ENCODE measurements at regions not wholly inside any gene's neighbourhood (a gene's known extent, or its start where the extent isn't known, plus 50 kb on each side); places are given as distances from the start of the nearest gene placed in this dataset.

DNA sequence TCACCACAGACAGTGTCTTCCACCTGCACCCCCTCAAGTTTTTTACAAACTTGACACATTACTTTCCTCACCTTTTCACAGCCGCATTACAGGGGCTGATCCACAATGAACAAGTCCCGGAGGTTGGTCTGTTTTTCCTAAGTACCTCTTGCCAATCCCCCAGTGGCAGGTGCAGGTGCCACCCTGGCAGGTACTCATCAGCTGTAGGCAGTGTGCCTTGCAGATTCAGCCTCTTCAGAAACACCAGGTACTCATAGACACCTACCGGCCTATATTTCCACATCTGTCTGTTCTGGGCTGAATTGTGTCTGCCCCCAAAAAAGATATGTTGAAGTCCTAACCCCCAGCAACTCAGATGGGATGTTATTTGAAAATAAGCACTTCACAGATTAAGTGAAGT lies 81.4 kb upstream of the CNIH3 start:
- no peak for DNase-seq (ENCODE audit: low read depth, low spot score)
- H3K27ac ChIP-seq (ENCODE audit: low read length) = no peak overlapping the region

DNA sequence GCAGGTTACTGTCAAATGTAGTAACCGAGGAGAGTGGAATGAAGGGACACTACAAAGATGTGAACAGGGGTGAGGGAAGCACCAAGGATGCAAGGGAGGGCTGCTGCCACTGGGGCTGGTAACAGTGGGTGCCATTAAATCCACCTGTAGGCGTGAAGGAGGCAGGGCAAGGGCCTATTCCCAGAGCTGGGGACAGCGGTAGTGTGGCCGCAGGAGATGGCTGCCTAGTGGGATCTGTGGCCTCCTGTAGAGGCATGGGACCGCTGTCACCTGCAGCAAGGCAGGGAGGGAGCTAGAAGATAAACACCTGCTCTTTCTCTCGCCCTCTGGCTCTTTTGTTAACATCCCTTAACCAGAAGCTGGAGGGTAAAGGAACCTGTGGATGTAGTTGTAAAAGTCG lies 80.5 kb upstream of the CNIH3 start:
- DNase-seq (ENCODE audit: low read depth, low spot score) = no peak
- Histone ChIP-seq H3K27me3 (ENCODE audit: control insufficient read depth, insufficient read depth, low read length) (no peaks in the 10 kb centered on the region), H3K36me3 (ENCODE audit: control insufficient read depth, insufficient read depth, low read length) (no peaks in the 10 kb centered on the region), H3K4me3 (ENCODE audit: low read length) (no peak overlapping the region), H3K27ac (ENCODE audit: low read length) (no peak overlapping the region), H3K9me3 (ENCODE audit: control insufficient read depth, insufficient read depth, low read length) (no peaks in the 10 kb centered on the region), H3K4me1 (ENCODE audit: control insufficient read depth, insufficient read depth, low read length) (no peaks in the 10 kb centered on the region; the same call in 1 of the 2 replicates)
- WGBS (ENCODE audit: insufficient coverage, insufficient read length) = no CpG with 5 or more reads among the region's 7 CpGs

More for the DNA sequence above, 81.4 kb upstream of the CNIH3 start:
- no CpG with 5 or more reads among the region's 3 CpGs for WGBS (ENCODE audit: insufficient coverage, insufficient read length)
- H3K9me3 ChIP-seq (ENCODE audit: control insufficient read depth, insufficient read depth, low read length) = no peaks in the 10 kb centered on the region
- no peaks in the 10 kb centered on the region; the same call in 1 of the 2 replicates for H3K4me1 ChIP-seq (ENCODE audit: control insufficient read depth, insufficient read depth, low read length)
- H3K4me3 ChIP-seq (ENCODE audit: low read length) = no peak overlapping the region
- no peaks in the 10 kb centered on the region for H3K36me3 ChIP-seq (ENCODE audit: control insufficient read depth, insufficient read depth, low read length)
- H3K27me3 ChIP-seq (ENCODE audit: control insufficient read depth, insufficient read depth, low read length) = no peaks in the 10 kb centered on the region

DNA sequence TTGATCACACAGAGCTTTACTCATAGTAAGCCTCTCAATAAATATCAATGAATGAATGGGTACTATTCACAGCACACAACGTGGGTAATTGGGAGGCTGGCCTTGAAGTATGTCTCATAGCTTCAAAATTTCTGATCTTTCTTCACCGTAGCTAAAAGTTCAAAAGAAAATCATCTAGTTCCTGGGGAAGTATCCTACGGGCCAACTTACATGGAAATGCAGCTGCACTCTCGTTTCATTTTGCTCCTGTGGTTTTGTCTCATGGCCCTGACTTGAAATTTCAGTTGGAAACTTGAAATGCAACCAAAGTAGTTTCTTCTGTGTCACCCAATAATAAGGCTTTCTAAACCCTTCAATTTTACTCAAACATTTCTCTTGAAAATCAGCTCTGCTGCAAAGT lies 76.1 kb upstream of the CNIH3 start:
- Histone ChIP-seq H3K36me3 (ENCODE audit: control insufficient read depth, insufficient read depth, low read length) (no peaks in the 10 kb centered on the region), H3K27me3 (ENCODE audit: control insufficient read depth, insufficient read depth, low read length) (no peaks in the 10 kb centered on the region), H3K27ac (ENCODE audit: low read length) (no peak overlapping the region), H3K4me3 (ENCODE audit: low read length) (no peak overlapping the region), H3K9me3 (ENCODE audit: control insufficient read depth, insufficient read depth, low read length) (no peaks in the 10 kb centered on the region), H3K4me1 (ENCODE audit: control insufficient read depth, insufficient read depth, low read length) (no peaks in the 10 kb centered on the region)
- DNase-seq (ENCODE audit: low read depth, low spot score) = no peak
- no CpG with 5 or more reads among the region's 4 CpGs for WGBS (ENCODE audit: insufficient coverage, insufficient read length)

DNA sequence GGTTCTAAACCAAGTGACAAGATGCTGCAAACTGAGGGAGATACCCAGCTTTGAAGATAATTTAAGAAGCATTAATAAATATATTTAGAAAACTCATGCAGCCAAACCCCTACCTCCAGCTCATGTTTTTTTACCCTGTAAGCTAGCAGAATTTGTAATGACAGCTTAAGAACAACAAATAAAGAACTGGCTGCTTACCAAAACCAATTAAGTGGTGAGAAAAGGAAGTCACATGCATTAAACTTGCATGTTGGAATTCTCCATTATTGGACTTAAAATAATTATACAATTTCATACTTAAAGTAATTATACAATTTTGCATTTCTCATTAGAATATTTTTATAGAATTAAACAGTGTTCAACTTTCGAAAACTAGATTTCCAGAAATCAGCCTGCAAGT lies 75.6 kb upstream of the CNIH3 start:
- no peaks in the 10 kb centered on the region for H3K27me3 ChIP-seq (ENCODE audit: control insufficient read depth, insufficient read depth, low read length)
- H3K9me3 ChIP-seq (ENCODE audit: control insufficient read depth, insufficient read depth, low read length) = no peaks in the 10 kb centered on the region
- no peak overlapping the region for H3K4me3 ChIP-seq (ENCODE audit: low read length)
- no CpG with 5 or more reads among the region's 1 CpG for WGBS (ENCODE audit: insufficient coverage, insufficient read length)
- no peak for DNase-seq (ENCODE audit: low read depth, low spot score)
- H3K4me1 ChIP-seq (ENCODE audit: control insufficient read depth, insufficient read depth, low read length) = no peaks in the 10 kb centered on the region
- H3K27ac ChIP-seq (ENCODE audit: low read length) = no peak overlapping the region
- no peaks in the 10 kb centered on the region for H3K36me3 ChIP-seq (ENCODE audit: control insufficient read depth, insufficient read depth, low read length)

DNA sequence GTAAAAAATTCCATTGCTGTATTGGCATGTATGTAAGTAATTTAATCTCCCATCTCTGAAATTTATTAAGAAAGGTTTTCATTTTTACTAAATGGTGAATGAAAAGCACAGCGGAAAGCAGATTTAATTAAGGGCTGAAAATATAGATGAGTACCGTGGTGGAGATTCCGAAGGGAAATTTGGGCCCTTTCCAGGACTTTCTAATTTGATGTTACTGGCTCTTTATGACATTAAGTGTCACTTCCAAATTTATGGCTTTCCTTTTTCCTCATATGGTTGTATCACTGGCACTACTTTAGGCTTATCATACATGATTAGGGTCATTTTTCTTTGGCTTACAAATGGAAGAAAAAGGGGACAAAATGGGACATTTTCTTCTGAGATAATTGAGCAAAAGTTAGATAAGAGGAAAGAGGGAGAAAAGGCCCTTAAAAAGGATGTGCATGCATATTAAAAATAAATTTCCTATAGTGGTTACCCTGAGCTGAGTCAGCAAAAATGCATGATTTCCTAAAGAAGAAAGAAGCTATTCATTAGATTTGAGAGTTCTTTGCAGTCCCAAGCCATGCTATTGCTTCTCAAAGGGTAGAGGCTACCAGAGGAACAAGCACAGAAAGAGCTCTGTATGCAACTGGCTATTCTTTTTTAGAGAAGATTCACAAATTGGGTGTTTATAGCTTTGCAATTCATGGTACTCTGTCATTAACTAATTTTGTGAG lies 74.9 kb upstream of the CNIH3 start:
- whole genome bisulfite sequencing (ENCODE audit: insufficient coverage, insufficient read length) = no CpG with 5 or more reads among the region's 3 CpGs
- Histone ChIP-seq H3K9me3 (ENCODE audit: control insufficient read depth, insufficient read depth, low read length) (no peaks in the 10 kb centered on the region), H3K27me3 (ENCODE audit: control insufficient read depth, insufficient read depth, low read length) (no peaks in the 10 kb centered on the region), H3K4me3 (ENCODE audit: low read length) (no peak overlapping the region), H3K27ac (ENCODE audit: low read length) (no peak overlapping the region), H3K4me1 (ENCODE audit: control insufficient read depth, insufficient read depth, low read length) (no peaks in the 10 kb centered on the region), H3K36me3 (ENCODE audit: control insufficient read depth, insufficient read depth, low read length) (no peaks in the 10 kb centered on the region)
- no peak for DNase-seq (ENCODE audit: low read depth, low spot score)

DNA sequence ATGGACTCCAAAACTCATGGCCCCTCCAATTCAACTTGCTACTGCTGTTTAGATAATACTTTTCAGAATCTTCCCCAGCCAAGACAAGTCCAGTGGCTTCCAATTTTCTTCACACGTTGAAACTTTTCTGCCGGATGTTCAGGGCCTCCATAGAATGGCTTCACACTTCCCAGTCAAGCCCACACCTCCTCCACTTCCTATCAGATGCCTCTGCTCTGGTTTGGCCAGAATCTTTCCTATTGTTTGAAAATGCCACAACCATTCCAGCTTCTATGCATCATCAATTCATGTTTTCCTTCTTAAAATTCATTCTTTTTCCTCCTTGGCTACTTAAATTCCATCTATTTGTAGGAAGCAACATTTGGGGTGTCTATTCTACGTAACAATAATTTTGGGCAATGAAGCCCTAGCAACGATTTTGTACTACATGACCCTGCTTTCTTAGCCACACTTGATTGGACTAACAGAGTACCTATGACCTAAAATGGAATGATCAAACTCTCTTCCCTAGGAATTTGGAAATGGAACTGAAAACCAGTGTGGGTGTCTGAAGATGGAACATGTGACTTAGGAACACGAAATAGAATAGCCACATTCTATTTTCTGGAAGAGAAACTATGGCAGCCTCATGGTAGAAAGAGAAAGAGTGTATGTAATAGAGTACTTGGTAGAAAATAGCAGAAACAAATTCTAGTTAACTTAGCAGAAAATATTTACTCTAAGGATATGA lies 74.1 kb upstream of the CNIH3 start:
- Histone ChIP-seq H3K36me3 (ENCODE audit: control insufficient read depth, insufficient read depth, low read length) (no peaks in the 10 kb centered on the region), H3K4me1 (ENCODE audit: control insufficient read depth, insufficient read depth, low read length) (no peaks in the 10 kb centered on the region), H3K27ac (ENCODE audit: low read length) (no peak overlapping the region), H3K9me3 (ENCODE audit: control insufficient read depth, insufficient read depth, low read length) (no peaks in the 10 kb centered on the region), H3K27me3 (ENCODE audit: control insufficient read depth, insufficient read depth, low read length) (no peaks in the 10 kb centered on the region), H3K4me3 (ENCODE audit: low read length) (no peak overlapping the region)
- no peak for DNase-seq (ENCODE audit: low read depth, low spot score)
- WGBS (ENCODE audit: insufficient coverage, insufficient read length) = no CpG with 5 or more reads among the region's 5 CpGs

DNA sequence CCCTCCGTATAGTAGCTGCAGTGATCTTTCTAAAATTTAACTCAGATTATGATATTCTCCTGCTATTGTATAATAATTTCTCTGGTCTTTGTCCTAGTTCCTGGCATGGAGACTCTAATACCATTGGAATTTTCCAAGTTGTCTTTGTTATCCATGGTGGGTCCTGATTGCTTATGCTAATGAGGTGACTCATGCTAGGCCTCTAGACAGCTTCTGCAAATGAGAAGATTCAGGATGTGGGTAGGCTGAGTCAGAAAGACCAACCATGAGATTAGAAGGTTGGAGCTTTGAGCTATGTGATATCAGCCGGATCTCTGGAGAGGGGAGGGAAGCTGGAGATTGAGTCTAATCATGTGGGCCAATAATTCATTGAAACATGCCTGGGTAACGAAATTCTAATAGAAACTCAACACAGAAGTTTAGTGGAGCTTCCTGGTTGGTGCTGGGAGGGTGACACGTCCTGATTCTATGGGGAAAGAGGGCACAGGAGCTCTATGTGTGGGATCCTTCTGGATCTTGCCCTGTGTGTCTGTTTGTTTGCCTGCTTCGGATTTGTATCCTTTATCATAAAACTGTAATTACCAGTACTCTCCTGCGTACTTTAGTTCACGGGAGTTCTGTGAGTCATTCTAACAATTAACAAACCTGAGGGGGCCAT lies 73.2 kb upstream of the CNIH3 start:
- H3K4me3 ChIP-seq (ENCODE audit: low read length) = no peak overlapping the region
- no peak for DNase-seq (ENCODE audit: low read depth, low spot score)
- no CpG with 5 or more reads among the region's 7 CpGs for WGBS (ENCODE audit: insufficient coverage, insufficient read length)

DNA sequence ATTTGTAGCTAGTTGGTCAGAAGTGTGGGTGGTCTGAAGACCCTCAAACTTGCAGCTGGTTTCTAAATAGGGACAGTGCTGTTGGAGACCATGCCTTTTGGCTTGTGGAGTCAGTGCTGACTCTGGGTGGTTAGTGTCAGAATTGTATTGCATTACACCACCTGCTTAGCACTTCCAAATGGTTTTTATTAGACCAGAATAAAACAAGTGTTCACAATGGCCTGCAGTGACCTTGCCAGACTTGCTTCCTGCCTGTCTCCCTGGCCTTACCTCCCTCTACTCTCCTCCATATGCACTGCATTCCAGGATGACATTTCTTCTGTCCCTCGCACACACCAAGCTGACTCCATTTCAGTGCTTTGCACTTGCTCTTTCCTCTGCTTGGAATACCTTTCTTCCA lies 72.7 kb upstream of the CNIH3 start:
- no peaks in the 10 kb centered on the region for H3K4me1 ChIP-seq (ENCODE audit: control insufficient read depth, insufficient read depth, low read length)
- no peaks in the 10 kb centered on the region for H3K9me3 ChIP-seq (ENCODE audit: control insufficient read depth, insufficient read depth, low read length)
- H3K4me3 ChIP-seq (ENCODE audit: low read length) = no peak overlapping the region
- no CpG with 5 or more reads among the region's 1 CpG for WGBS (ENCODE audit: insufficient coverage, insufficient read length)
- DNase-seq (ENCODE audit: low read depth, low spot score) = no peak
- H3K27ac ChIP-seq (ENCODE audit: low read length) = no peak overlapping the region
- no peaks in the 10 kb centered on the region for H3K27me3 ChIP-seq (ENCODE audit: control insufficient read depth, insufficient read depth, low read length)
- H3K36me3 ChIP-seq (ENCODE audit: control insufficient read depth, insufficient read depth, low read length) = no peaks in the 10 kb centered on the region

More for the DNA sequence above, 73.2 kb upstream of the CNIH3 start:
- Histone ChIP-seq H3K36me3 (ENCODE audit: control insufficient read depth, insufficient read depth, low read length) (no peaks in the 10 kb centered on the region), H3K4me1 (ENCODE audit: control insufficient read depth, insufficient read depth, low read length) (no peaks in the 10 kb centered on the region), H3K27me3 (ENCODE audit: control insufficient read depth, insufficient read depth, low read length) (no peaks in the 10 kb centered on the region), H3K9me3 (ENCODE audit: control insufficient read depth, insufficient read depth, low read length) (no peaks in the 10 kb centered on the region), H3K27ac (ENCODE audit: low read length) (no peak overlapping the region)

DNA sequence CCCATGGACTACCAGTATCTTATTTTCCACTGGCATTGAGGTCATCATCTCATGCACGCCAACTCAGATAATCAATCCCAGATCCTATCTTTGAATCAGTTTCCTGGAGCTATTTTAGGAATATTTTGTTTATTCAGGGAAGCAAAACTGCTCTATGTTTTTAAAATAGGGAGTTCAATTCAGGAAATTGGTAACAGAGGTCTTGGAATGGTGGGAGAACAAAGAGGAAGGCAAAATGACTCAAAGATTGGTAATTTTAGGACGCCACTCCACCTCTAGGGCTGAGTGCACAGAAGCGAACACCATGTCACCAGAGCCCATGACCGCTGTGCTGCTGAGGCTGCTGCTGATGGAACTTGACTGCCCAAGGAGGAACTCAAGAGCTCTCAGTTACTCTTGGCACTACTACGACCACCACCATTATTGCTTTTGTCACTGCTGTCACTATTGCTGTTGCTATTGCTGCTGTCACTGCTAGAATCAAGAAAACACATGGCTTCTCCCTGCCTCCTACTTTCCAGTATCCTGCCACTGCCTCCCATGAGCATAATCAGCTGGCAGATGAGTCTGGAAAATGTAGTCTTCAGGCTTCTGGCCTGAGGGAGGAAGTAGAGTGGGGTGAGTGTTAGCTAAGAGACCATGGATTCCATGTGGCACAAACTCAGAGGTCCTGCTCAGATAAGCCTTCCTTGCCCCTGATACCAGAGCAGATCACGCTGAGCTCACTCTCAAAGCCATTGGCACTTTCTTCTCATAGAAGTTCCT lies 71.6 kb upstream of the CNIH3 start:
- no CpG with 5 or more reads among the region's 6 CpGs for WGBS (ENCODE audit: insufficient coverage, insufficient read length)
- no peaks in the 10 kb centered on the region for H3K9me3 ChIP-seq (ENCODE audit: control insufficient read depth, insufficient read depth, low read length)
- H3K4me1 ChIP-seq (ENCODE audit: control insufficient read depth, insufficient read depth, low read length) = no peaks in the 10 kb centered on the region
- no peaks in the 10 kb centered on the region for H3K27me3 ChIP-seq (ENCODE audit: control insufficient read depth, insufficient read depth, low read length)
- H3K36me3 ChIP-seq (ENCODE audit: control insufficient read depth, insufficient read depth, low read length) = no peaks in the 10 kb centered on the region
- H3K4me3 ChIP-seq (ENCODE audit: low read length) = no peak overlapping the region
- no peak for DNase-seq (ENCODE audit: low read depth, low spot score)
- H3K27ac ChIP-seq (ENCODE audit: low read length) = no peak overlapping the region

DNA sequence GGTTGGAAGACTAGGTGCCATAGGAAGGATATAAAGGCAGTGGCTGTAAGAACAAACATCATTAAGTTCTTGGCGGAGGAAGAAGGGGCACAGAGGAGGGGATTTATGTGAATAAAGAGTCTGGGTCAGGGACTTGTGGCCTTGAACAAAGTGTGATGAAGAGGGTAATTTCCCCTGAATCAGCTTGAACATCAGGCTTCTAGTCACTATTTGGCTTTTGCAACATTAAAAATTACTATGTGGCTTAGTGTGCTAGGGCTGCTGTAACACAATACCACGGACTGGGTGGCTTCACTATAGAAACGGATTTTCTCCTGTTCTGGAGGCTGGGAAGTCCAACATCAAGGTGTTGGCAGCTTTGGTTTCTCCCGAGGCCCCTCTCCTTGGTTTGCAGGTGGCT lies 70.5 kb upstream of the CNIH3 start:
- no peaks in the 10 kb centered on the region for H3K4me1 ChIP-seq (ENCODE audit: control insufficient read depth, insufficient read depth, low read length)
- H3K27me3 ChIP-seq (ENCODE audit: control insufficient read depth, insufficient read depth, low read length) = no peaks in the 10 kb centered on the region
- H3K27ac ChIP-seq (ENCODE audit: low read length) = no peak overlapping the region
- no peak overlapping the region for H3K4me3 ChIP-seq (ENCODE audit: low read length)
- no peak for DNase-seq (ENCODE audit: low read depth, low spot score)
- H3K36me3 ChIP-seq (ENCODE audit: control insufficient read depth, insufficient read depth, low read length) = no peaks in the 10 kb centered on the region
- no CpG with 5 or more reads among the region's 4 CpGs for WGBS (ENCODE audit: insufficient coverage, insufficient read length)
- H3K9me3 ChIP-seq (ENCODE audit: control insufficient read depth, insufficient read depth, low read length) = no peaks in the 10 kb centered on the region

All from iPS DF 6.9 (cell line).